Osteocyte (in vitro differentiated cells): ENCODE measurements at regions not wholly inside any gene's neighbourhood (a gene's known extent, or its start where the extent isn't known, plus 50 kb on each side); places are given as distances from the start of the nearest gene placed in this dataset.

Source experiments
- DNase-seq: peaks from one replicate; pipeline ENCODE4 v3.0.0; 2021; ENCODE audit warnings: mixed read lengths; ENCODE audit not compliant: unreplicated experiment; ENCODE audit errors: extremely low spot score
- H3K27ac Mint-ChIP-seq: one replicate; pipeline ENCODE4 v1.8.0; 2021; ENCODE audit warnings: mild to moderate bottlenecking, mixed read lengths; ENCODE audit not compliant: unreplicated experiment
- H3K27me3 Mint-ChIP-seq: one replicate; pipeline ENCODE4 v1.8.0; 2021; ENCODE audit warnings: mixed read lengths; ENCODE audit not compliant: unreplicated experiment
- H3K36me3 Mint-ChIP-seq: one replicate; pipeline ENCODE4 v1.8.0; 2021; ENCODE audit warnings: mixed read lengths; ENCODE audit not compliant: unreplicated experiment
- H3K4me1 Mint-ChIP-seq: one replicate; pipeline ENCODE4 v1.8.0; 2021; ENCODE audit warnings: mixed read lengths; ENCODE audit not compliant: unreplicated experiment
- H3K4me3 Mint-ChIP-seq: one replicate; pipeline ENCODE4 v1.8.0; 2021; ENCODE audit warnings: mild to moderate bottlenecking, moderate library complexity, mixed read lengths; ENCODE audit not compliant: unreplicated experiment
- H3K9me3 Mint-ChIP-seq: one replicate; pipeline ENCODE4 v1.8.0; 2021; ENCODE audit warnings: mixed read lengths; ENCODE audit not compliant: unreplicated experiment
- TF ChIP-seq, protein P1 (sequence below): fragments of 200-600 bp; sonication (generic); IDR thresholded peaks from 2 replicates; pipeline ENCODE4 v1.5.0; 2021; ENCODE audit warnings: antibody characterized with exemption, mild to moderate bottlenecking, moderate library complexity

- no peak overlapping the region for H3K4me3 Mint-ChIP-seq
- TF ChIP-seq, protein P1, sequence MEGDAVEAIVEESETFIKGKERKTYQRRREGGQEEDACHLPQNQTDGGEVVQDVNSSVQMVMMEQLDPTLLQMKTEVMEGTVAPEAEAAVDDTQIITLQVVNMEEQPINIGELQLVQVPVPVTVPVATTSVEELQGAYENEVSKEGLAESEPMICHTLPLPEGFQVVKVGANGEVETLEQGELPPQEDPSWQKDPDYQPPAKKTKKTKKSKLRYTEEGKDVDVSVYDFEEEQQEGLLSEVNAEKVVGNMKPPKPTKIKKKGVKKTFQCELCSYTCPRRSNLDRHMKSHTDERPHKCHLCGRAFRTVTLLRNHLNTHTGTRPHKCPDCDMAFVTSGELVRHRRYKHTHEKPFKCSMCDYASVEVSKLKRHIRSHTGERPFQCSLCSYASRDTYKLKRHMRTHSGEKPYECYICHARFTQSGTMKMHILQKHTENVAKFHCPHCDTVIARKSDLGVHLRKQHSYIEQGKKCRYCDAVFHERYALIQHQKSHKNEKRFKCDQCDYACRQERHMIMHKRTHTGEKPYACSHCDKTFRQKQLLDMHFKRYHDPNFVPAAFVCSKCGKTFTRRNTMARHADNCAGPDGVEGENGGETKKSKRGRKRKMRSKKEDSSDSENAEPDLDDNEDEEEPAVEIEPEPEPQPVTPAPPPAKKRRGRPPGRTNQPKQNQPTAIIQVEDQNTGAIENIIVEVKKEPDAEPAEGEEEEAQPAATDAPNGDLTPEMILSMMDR, result no peak
- H3K27me3 Mint-ChIP-seq, result peaks cover 7% of the 10 kb centered on the region
- H3K4me1 Mint-ChIP-seq, result no peaks in the 10 kb centered on the region
- H3K27ac Mint-ChIP-seq, result no peak overlapping the region
- peak; percentile 71 for DNase-seq
- peaks cover 4% of the 10 kb centered on the region for H3K9me3 Mint-ChIP-seq
- H3K36me3 Mint-ChIP-seq, result no peaks in the 10 kb centered on the region
These were observed 488.5 kb downstream of the LRFN5 start for GRCh38 chr14:42095155-42095554.

- no peak overlapping the region for H3K4me3 Mint-ChIP-seq
- no peak for DNase-seq
- peaks cover 9% of the 10 kb centered on the region for H3K27me3 Mint-ChIP-seq
- no peaks in the 10 kb centered on the region for H3K4me1 Mint-ChIP-seq
- no peaks in the 10 kb centered on the region for H3K9me3 Mint-ChIP-seq
- TF ChIP-seq, protein P1, result no peak
- H3K27ac Mint-ChIP-seq, result no peak overlapping the region
- H3K36me3 Mint-ChIP-seq, result no peaks in the 10 kb centered on the region
These were observed 483.4 kb downstream of the LRFN5 start for GRCh38 chr14:42090122-42090521.

- H3K27ac Mint-ChIP-seq, result no peak overlapping the region
- peaks cover 16% of the 10 kb centered on the region for H3K27me3 Mint-ChIP-seq
- TF ChIP-seq, protein P1, result no peak
- DNase-seq, result no peak
- no peaks in the 10 kb centered on the region for H3K36me3 Mint-ChIP-seq
- no peaks in the 10 kb centered on the region for H3K4me1 Mint-ChIP-seq
- no peaks in the 10 kb centered on the region for H3K9me3 Mint-ChIP-seq
- no peak overlapping the region for H3K4me3 Mint-ChIP-seq
These were observed 473.2 kb downstream of the LRFN5 start for GRCh38 chr14:42079911-42080310.

- H3K27me3 Mint-ChIP-seq, result peaks cover 13% of the 10 kb centered on the region
- H3K4me1 Mint-ChIP-seq, result no peaks in the 10 kb centered on the region
- H3K9me3 Mint-ChIP-seq, result no peaks in the 10 kb centered on the region
- TF ChIP-seq, protein P1, result no peak
- no peak overlapping the region for H3K27ac Mint-ChIP-seq
- no peak overlapping the region for H3K4me3 Mint-ChIP-seq
- H3K36me3 Mint-ChIP-seq, result no peaks in the 10 kb centered on the region
- no peak for DNase-seq
These were observed 471.7 kb downstream of the LRFN5 start for GRCh38 chr14:42078345-42078744.

GRCh38 chr14:42070031-42070430, 463.4 kb downstream of the LRFN5 start:
- no peaks in the 10 kb centered on the region for H3K9me3 Mint-ChIP-seq
- DNase-seq, result no peak
- no peaks in the 10 kb centered on the region for H3K4me1 Mint-ChIP-seq
- H3K27ac Mint-ChIP-seq, result no peak overlapping the region
- H3K36me3 Mint-ChIP-seq, result no peaks in the 10 kb centered on the region
- TF ChIP-seq, protein P1, result no peak
- no peak overlapping the region for H3K4me3 Mint-ChIP-seq
- H3K27me3 Mint-ChIP-seq, result no peaks in the 10 kb centered on the region
